K562 (cell line): ENCODE measurements at regions not wholly inside any gene's neighbourhood (a gene's known extent, or its start where the extent isn't known, plus 50 kb on each side); places are given as distances from the start of the nearest gene placed in this dataset.

Experiments used
- ATAC-seq: fragments of 200-7000 bp; cut with Tn5 transposase; 3 replicates; pipeline ENCODE4 v1.9.1; 2020; ENCODE audit warnings: moderate library complexity
- BruUV-seq: library from RNA; stranded (reverse); fragments of 400-500 nt; replicated peaks from 2 replicates; lab custom pipeline; 2021; lab: Mats Ljungman, UMichigan
- CTCF ChIA-PET: fragments of 300-600 bp; formaldehyde crosslinking; extraction: SDS; loops from one replicate; lab custom pipeline; 2021; ENCODE audit warnings: low intra/inter-chr PET ratio; lab: Yijun Ruan, JAX
- POLR2A ChIA-PET: fragments of 300-600, 350-650 bp; sonication (Branson Sonifier 250); formaldehyde crosslinking; extraction: SDS; loops from one replicate; lab custom pipeline; 2021; ENCODE audit warnings: antibody characterized with exemption, inconsistent platforms; lab: Yijun Ruan, JAX
- DNase-seq, 4 experiments: peaks; one replicate each; pipeline versions ENCODE4 v3.0.0 to v3.0.0-alpha.2; 2011 to 2018; ENCODE audit warnings: low spot score in 3 of 4, mixed read lengths in 3 of 4; ENCODE audit errors: extremely low read depth in 1 of 4
- FAIRE-seq: peaks from 2 replicates; lab custom pipeline; 2011; peaks lifted over from hg19 to GRCh38; lab: Jason Lieb, UNC
- H2AFZ ChIP-seq: 2 replicates; pipeline ENCODE4 v1.6.0; 2011; ENCODE audit warnings: low read depth, low read length, control low read depth, inconsistent platforms
- H3K27ac ChIP-seq: fragments of 200-600 bp; 3 replicates; pipeline ENCODE4 v1.8.0; 2011; ENCODE audit warnings: low read depth, mild to moderate bottlenecking, control low read depth, inconsistent platforms, low read length, moderate library complexity, mixed read lengths; ENCODE audit errors: extremely low read depth
- H3K27me3 ChIP-seq, 2 experiments: fragments of 300-600 bp in 1 of 2; 2 replicates in 1 of 2; 3 replicates in 1 of 2; pipeline versions ENCODE4 v1.6.0 to v1.8.0; 2011; ENCODE audit warnings: inconsistent platforms in 2 of 2, low read length in 2 of 2, mild to moderate bottlenecking in 1 of 2, mixed read lengths in 1 of 2, moderate library complexity in 1 of 2; ENCODE audit not compliant: control insufficient read depth in 2 of 2, insufficient read depth in 2 of 2
- H3K36me3 ChIP-seq: fragments of 300-600 bp; 3 replicates; pipeline ENCODE4 v1.8.0; 2011; ENCODE audit warnings: mild to moderate bottlenecking, low read length, inconsistent platforms; ENCODE audit not compliant: control insufficient read depth, insufficient read depth
- H3K4me1 ChIP-seq, 2 experiments: fragments of 200-600 bp in 1 of 2; replicated peaks in 1 of 2; 2 replicates in 1 of 2; 3 replicates in 1 of 2; pipeline versions ENCODE4 v1.5.1 to v1.8.0; 2011; ENCODE audit warnings: inconsistent platforms in 2 of 2, low read length in 2 of 2, mild to moderate bottlenecking in 1 of 2, mixed read lengths in 1 of 2, moderate library complexity in 1 of 2; ENCODE audit not compliant: control insufficient read depth in 2 of 2, insufficient read depth in 2 of 2
- H3K4me2 ChIP-seq: 2 replicates; pipeline ENCODE4 v1.6.1; 2011; ENCODE audit warnings: low read length, control low read depth, inconsistent platforms, mixed read lengths; ENCODE audit not compliant: insufficient read depth
- H3K4me3 ChIP-seq: fragments of 200-600 bp; sonication (generic), shearing (Covaris generic); 2 replicates; pipeline ENCODE4 v1.5.1; 2016; ENCODE audit warnings: control low read depth, inconsistent platforms
- H3K79me2 ChIP-seq: fragments of 200-600 bp; 3 replicates; pipeline ENCODE4 v1.8.0; 2011; ENCODE audit warnings: low read length, inconsistent platforms; ENCODE audit not compliant: control insufficient read depth, insufficient read depth
- H3K9ac ChIP-seq, 2 experiments: 2 replicates each; pipeline versions ENCODE4 v1.6.0 to v1.6.1; 2011; ENCODE audit warnings: low read depth in 2 of 2, low read length in 2 of 2, control low read depth in 1 of 2, inconsistent platforms in 1 of 2, mild to moderate bottlenecking in 1 of 2, mixed read lengths in 1 of 2; ENCODE audit not compliant: insufficient read depth in 1 of 2
- H3K9me1 ChIP-seq: one replicate; pipeline ENCODE4 v1.6.0; 2011; ENCODE audit warnings: inconsistent platforms, mild to moderate bottlenecking, low read length, moderate library complexity; ENCODE audit not compliant: control insufficient read depth, insufficient read depth
- H3K9me3 ChIP-seq: replicated peaks from 2 replicates; pipeline ENCODE4 v1.5.1; 2011; ENCODE audit warnings: low read depth, low read length, inconsistent platforms; ENCODE audit not compliant: control insufficient read depth, insufficient read depth
- H4K20me1 ChIP-seq: replicated peaks from 2 replicates; pipeline ENCODE4 v1.6.1; 2011; ENCODE audit warnings: low read length, inconsistent platforms, mixed read lengths; ENCODE audit not compliant: control insufficient read depth, insufficient read depth
- CHD2 ChIP-seq: IDR thresholded peaks from 2 replicates; pipeline ENCODE4 v1.6.1; 2011; ENCODE audit warnings: low read depth, low read length
- CXXC5 ChIP-seq: fragments of 250-450 bp; sonication (Bioruptor Pico); IDR thresholded peaks from 2 replicates; pipeline ENCODE4 v1.8.0; 2022; ENCODE audit warnings: inconsistent platforms, mild to moderate bottlenecking, moderate library complexity
- POLR2A ChIP-seq: fragments of 450-650 bp; conservative IDR thresholded peaks from 2 replicates; pipeline ENCODE4 v1.6.1; 2016
- PTTG1 ChIP-seq: fragments of 450-650 bp; IDR thresholded peaks from 2 replicates; pipeline ENCODE4 v1.6.1; 2016; ENCODE audit warnings: low read depth, mild to moderate bottlenecking, missing genetic modification characterization, missing compliant biosample characterization
- TEAD2 ChIP-seq: fragments of 450-650 bp; IDR thresholded peaks from 2 replicates; pipeline ENCODE4 v1.6.1; 2016; ENCODE audit warnings: missing genetic modification characterization, control low read depth, missing compliant biosample characterization
- ZNF263 ChIP-seq: sonication (generic); formaldehyde crosslinking; IDR thresholded peaks from 2 replicates; pipeline ENCODE4 v1.8.0; 2022; ENCODE audit warnings: mild to moderate bottlenecking, missing genetic modification reagents, borderline replicate concordance
- ZNF586 ChIP-seq: fragments of 450-650 bp; formaldehyde crosslinking; conservative IDR thresholded peaks from 2 replicates; pipeline ENCODE4 v1.4.0; 2020; ENCODE audit warnings: mild to moderate bottlenecking, moderate library complexity
- ZNF707 ChIP-seq: fragments of 250-450 bp; sonication (Bioruptor Pico); conservative IDR thresholded peaks from 2 replicates; pipeline ENCODE4 v1.8.0; 2022; ENCODE audit warnings: inconsistent platforms, mild to moderate bottlenecking, moderate library complexity
- whole genome bisulfite sequencing: fragments of 100-300 bp; shearing (Covaris generic); methylation state at CpG from one replicate; pipeline ENCODE4 v1.1.6; 2016; ENCODE audit warnings: low coverage, mixed read lengths; ENCODE audit not compliant: insufficient coverage; ENCODE audit errors: missing lambda C conversion rate; 5-methylcytosine and 5-hydroxymethylcytosine counted together
- in situ Hi-C: fragments of 300-500 bp; cut with MboI; formaldehyde crosslinking; loops from 4 replicates; pipeline ENCODE4 v1.15.0; 2018; ENCODE audit warnings: inconsistent platforms, mixed read lengths
- intact Hi-C: fragments of 100-400 bp; cut with micrococcal nuclease; formaldehyde crosslinking; loops from 2 replicates; pipeline ENCODE4 v1.14.2; 2022
- TF ChIP-seq, protein P1 (sequence below): fragments of 450-650 bp; IDR thresholded peaks from 2 replicates; pipeline ENCODE4 v1.6.1; 2014; ENCODE audit warnings: low read depth, mild to moderate bottlenecking, moderate library complexity, borderline replicate concordance
- TF ChIP-seq, protein P2 (sequence below): sonication (generic); formaldehyde crosslinking; IDR thresholded peaks from 2 replicates; pipeline ENCODE4 v1.8.0; 2023; ENCODE audit warnings: missing genetic modification reagents, mild to moderate bottlenecking, borderline replicate concordance
- TF ChIP-seq, protein P3 (sequence below), 3 experiments: fragments of 200-800 bp in 1 of 3; fragments of 250-450 bp in 1 of 3; fragments of 450-650 bp in 1 of 3; sonication (Bioruptor Pico) in 1 of 3; sonication (Bioruptor generic) in 1 of 3; formaldehyde crosslinking in 1 of 3; IDR thresholded peaks; 2 replicates each; pipeline versions ENCODE4 v1.6.1 to v1.8.0; 2016 to 2022; ENCODE audit warnings: mild to moderate bottlenecking in 2 of 3, missing genetic modification characterization in 2 of 3, missing compliant biosample characterization in 1 of 3, moderate library complexity in 1 of 3

DNA sequence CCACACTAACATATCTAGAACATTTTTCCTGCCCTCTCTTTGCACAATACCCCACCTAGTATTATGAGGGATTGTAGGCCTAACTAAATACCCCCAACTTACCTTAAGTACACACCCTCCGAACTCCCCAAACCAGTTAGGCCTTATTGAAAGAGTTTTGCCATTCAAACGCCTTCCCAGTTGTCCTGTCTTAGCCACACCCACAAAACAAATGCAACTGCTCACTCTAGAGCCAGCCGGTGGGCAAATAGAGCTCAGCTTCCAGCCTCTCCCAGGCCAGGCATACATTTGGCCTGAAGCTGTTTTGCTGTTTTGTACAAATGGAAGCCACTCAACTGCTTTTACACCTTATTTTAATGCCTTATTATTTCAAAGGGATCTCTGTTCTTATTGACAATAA lies 224.2 kb upstream of the RUNX1 start:
- ChIA-PET CTCF (no interaction called here), POLR2A (interaction anchor here (0.6 kb wide), 2 partner anchors 125 to 281 kb away, joined by 3 to 4 read pairs; no protein-coding TSS in a partner anchor)
- H4K20me1 ChIP-seq, result no peaks in the 10 kb centered on the region
- FAIRE-seq, result no peak
- BruUV-seq, result no TSS peak
- H2AFZ ChIP-seq, result peak overlapping the region; percentile 22; the same call in 1 of the 2 replicates
- ATAC-seq, result peak; percentile 65; the same call in 2 of the 3 replicates
- no peaks in the 10 kb centered on the region; a peak in 2 of 5 replicates for H3K4me1 ChIP-seq
- H3K36me3 ChIP-seq, result no peaks in the 10 kb centered on the region
- peak in 1 of 4 experiments; percentile 29 for DNase-seq
- in situ Hi-C loops, result no loop called here
- H3K4me3 ChIP-seq, result no peak overlapping the region
- H3K79me2 ChIP-seq, result no peaks in the 10 kb centered on the region
- H3K9me3 ChIP-seq, result no peaks in the 10 kb centered on the region
- no peaks in the 10 kb centered on the region for H3K9me1 ChIP-seq
- 28% methylated on average over 3 of the region's 3 CpGs for WGBS
- no peak overlapping the region for H3K9ac ChIP-seq
- H3K4me2 ChIP-seq, result no peak overlapping the region
- intact Hi-C loops, result no loop called here
- H3K27me3 ChIP-seq, result no peaks in the 10 kb centered on the region
- H3K27ac ChIP-seq, result no peak overlapping the region
- TF ChIP-seq CXXC5 (CRISPR knock-in tag) (no peak), ZNF263 (CRISPR knock-in tag) (no peak), ZNF707 (CRISPR knock-in tag) (no peak), ZNF586 (no peak), CHD2 (no peak), TEAD2 (tag) (no peak), POLR2A (no peak), PTTG1 (no peak)
- TF ChIP-seq, protein P1, sequence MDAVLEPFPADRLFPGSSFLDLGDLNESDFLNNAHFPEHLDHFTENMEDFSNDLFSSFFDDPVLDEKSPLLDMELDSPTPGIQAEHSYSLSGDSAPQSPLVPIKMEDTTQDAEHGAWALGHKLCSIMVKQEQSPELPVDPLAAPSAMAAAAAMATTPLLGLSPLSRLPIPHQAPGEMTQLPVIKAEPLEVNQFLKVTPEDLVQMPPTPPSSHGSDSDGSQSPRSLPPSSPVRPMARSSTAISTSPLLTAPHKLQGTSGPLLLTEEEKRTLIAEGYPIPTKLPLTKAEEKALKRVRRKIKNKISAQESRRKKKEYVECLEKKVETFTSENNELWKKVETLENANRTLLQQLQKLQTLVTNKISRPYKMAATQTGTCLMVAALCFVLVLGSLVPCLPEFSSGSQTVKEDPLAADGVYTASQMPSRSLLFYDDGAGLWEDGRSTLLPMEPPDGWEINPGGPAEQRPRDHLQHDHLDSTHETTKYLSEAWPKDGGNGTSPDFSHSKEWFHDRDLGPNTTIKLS, result no peak
- TF ChIP-seq, protein P2, sequence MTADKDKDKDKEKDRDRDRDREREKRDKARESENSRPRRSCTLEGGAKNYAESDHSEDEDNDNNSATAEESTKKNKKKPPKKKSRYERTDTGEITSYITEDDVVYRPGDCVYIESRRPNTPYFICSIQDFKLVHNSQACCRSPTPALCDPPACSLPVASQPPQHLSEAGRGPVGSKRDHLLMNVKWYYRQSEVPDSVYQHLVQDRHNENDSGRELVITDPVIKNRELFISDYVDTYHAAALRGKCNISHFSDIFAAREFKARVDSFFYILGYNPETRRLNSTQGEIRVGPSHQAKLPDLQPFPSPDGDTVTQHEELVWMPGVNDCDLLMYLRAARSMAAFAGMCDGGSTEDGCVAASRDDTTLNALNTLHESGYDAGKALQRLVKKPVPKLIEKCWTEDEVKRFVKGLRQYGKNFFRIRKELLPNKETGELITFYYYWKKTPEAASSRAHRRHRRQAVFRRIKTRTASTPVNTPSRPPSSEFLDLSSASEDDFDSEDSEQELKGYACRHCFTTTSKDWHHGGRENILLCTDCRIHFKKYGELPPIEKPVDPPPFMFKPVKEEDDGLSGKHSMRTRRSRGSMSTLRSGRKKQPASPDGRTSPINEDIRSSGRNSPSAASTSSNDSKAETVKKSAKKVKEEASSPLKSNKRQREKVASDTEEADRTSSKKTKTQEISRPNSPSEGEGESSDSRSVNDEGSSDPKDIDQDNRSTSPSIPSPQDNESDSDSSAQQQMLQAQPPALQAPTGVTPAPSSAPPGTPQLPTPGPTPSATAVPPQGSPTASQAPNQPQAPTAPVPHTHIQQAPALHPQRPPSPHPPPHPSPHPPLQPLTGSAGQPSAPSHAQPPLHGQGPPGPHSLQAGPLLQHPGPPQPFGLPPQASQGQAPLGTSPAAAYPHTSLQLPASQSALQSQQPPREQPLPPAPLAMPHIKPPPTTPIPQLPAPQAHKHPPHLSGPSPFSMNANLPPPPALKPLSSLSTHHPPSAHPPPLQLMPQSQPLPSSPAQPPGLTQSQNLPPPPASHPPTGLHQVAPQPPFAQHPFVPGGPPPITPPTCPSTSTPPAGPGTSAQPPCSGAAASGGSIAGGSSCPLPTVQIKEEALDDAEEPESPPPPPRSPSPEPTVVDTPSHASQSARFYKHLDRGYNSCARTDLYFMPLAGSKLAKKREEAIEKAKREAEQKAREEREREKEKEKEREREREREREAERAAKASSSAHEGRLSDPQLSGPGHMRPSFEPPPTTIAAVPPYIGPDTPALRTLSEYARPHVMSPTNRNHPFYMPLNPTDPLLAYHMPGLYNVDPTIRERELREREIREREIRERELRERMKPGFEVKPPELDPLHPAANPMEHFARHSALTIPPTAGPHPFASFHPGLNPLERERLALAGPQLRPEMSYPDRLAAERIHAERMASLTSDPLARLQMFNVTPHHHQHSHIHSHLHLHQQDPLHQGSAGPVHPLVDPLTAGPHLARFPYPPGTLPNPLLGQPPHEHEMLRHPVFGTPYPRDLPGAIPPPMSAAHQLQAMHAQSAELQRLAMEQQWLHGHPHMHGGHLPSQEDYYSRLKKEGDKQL (CRISPR knock-in tag), result no peak
- TF ChIP-seq, protein P3, sequence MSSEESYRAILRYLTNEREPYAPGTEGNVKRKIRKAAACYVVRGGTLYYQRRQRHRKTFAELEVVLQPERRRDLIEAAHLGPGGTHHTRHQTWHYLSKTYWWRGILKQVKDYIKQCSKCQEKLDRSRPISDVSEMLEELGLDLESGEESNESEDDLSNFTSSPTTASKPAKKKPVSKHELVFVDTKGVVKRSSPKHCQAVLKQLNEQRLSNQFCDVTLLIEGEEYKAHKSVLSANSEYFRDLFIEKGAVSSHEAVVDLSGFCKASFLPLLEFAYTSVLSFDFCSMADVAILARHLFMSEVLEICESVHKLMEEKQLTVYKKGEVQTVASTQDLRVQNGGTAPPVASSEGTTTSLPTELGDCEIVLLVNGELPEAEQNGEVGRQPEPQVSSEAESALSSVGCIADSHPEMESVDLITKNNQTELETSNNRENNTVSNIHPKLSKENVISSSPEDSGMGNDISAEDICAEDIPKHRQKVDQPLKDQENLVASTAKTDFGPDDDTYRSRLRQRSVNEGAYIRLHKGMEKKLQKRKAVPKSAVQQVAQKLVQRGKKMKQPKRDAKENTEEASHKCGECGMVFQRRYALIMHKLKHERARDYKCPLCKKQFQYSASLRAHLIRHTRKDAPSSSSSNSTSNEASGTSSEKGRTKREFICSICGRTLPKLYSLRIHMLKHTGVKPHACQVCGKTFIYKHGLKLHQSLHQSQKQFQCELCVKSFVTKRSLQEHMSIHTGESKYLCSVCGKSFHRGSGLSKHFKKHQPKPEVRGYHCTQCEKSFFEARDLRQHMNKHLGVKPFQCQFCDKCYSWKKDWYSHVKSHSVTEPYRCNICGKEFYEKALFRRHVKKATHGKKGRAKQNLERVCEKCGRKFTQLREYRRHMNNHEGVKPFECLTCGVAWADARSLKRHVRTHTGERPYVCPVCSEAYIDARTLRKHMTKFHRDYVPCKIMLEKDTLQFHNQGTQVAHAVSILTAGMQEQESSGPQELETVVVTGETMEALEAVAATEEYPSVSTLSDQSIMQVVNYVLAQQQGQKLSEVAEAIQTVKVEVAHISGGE (CRISPR knock-in tag; IDR thresholded peaks at IDR 0.05), result no peak
